Hepatic stellate cell (primary cell): ENCODE measurements at regions not wholly inside any gene's neighbourhood (a gene's known extent, or its start where the extent isn't known, plus 50 kb on each side); places are given as distances from the start of the nearest gene placed in this dataset.
"Not testable (repeated sequence)": the region's sequence is repeated elsewhere in the genome, so short reads cannot be mapped to it uniquely, and the experiment has no call there.

Experiments
- DNase-seq: peaks from one replicate; pipeline ENCODE4 v3.0.0; 2011; ENCODE audit warnings: low spot score

- DNase-seq, result no peak
Measured at GRCh38 chr20:47897461-47897860, 112.2 kb upstream of the SULF2 start.

- DNase-seq, result not testable (repeated sequence)
Measured at GRCh38 chr20:47892681-47893080, 107.4 kb upstream of the SULF2 start.

GRCh38 chr20:47890708-47891107 is 105.4 kb upstream of the SULF2 start:
- DNase-seq, result not testable (repeated sequence)

GRCh38 chr20:47889751-47890150 is 104.5 kb upstream of the SULF2 start:
- DNase-seq, result not testable (repeated sequence)

GRCh38 chr20:47888351-47888750 is 103.1 kb upstream of the SULF2 start:
- DNase-seq, result no peak

- no peak for DNase-seq
Measured at GRCh38 chr20:47887477-47888080, 102.3 kb upstream of the SULF2 start.

GRCh38 chr20:47887064-47887463 is 101.8 kb upstream of the SULF2 start:
- no peak for DNase-seq

- no peak for DNase-seq
Measured at GRCh38 chr20:47886454-47887041, 101.3 kb upstream of the SULF2 start.

GRCh38 chr20:47885909-47886453 is 100.7 kb upstream of the SULF2 start:
- no peak for DNase-seq

- not testable (repeated sequence) for DNase-seq
Measured at GRCh38 chr20:47883940-47884339, 98.7 kb upstream of the SULF2 start.

- no peak for DNase-seq
Measured at GRCh38 chr20:47883186-47883585, 97.9 kb upstream of the SULF2 start.

GRCh38 chr20:47879771-47880170 is 94.5 kb upstream of the SULF2 start:
- DNase-seq, result no peak

- DNase-seq, result no peak
Measured at GRCh38 chr20:47878601-47879027, 93.3 kb upstream of the SULF2 start.

GRCh38 chr20:47876311-47877088 is 91.2 kb upstream of the SULF2 start:
- no peak for DNase-seq

GRCh38 chr20:47875297-47876025 is 90.2 kb upstream of the SULF2 start:
- DNase-seq, result no peak

- DNase-seq, result no peak
Measured at GRCh38 chr20:47872341-47872740, 87.1 kb upstream of the SULF2 start.

- DNase-seq, result no peak
Measured at GRCh38 chr20:47870475-47870874, 85.2 kb upstream of the SULF2 start.

GRCh38 chr20:47868744-47869143 is 83.5 kb upstream of the SULF2 start:
- no peak for DNase-seq

GRCh38 chr20:47868236-47868635 is 83.0 kb upstream of the SULF2 start:
- DNase-seq, result no peak

GRCh38 chr20:47867831-47868230 is 82.5 kb upstream of the SULF2 start:
- DNase-seq, result no peak

GRCh38 chr20:47866480-47866879 is 81.2 kb upstream of the SULF2 start:
- DNase-seq, result no peak

GRCh38 chr20:47865912-47866311 is 80.6 kb upstream of the SULF2 start:
- no peak for DNase-seq
